ENCODE measurements at regions not wholly inside any gene's neighbourhood (a gene's known extent, or its start where the extent isn't known, plus 50 kb on each side); places are given as distances from the start of the nearest gene placed in this dataset.

DNA sequence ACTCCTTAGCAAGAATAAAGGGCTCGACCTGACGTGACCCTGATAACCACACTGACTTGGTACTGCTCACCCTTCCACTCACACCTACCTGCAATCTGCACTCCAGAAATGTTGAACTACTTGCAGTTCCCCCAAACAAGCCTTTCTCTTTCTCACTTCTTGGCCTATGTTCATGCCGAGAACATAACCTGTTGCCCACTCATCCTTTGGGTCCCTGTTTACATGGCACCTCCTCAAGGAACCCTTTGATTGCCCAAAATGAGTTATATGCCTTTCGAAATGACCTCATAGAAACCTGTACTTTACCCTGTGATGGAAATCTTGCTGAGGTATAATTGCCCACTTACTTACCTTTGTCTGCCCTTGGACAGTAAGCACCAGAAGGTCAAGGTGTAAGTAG lies 96.2 kb downstream of the TMCO5A start:
- intact Hi-C loops (cut with micrococcal nuclease): no loop called here
- RAD21 ChIA-PET (ENCODE audit: low non-redundant PET in 1 of 2, low total read pairs in 2 of 2, uncharacterized antibody in 2 of 2, unreplicated experiment in 2 of 2): no interaction called here

DNA sequence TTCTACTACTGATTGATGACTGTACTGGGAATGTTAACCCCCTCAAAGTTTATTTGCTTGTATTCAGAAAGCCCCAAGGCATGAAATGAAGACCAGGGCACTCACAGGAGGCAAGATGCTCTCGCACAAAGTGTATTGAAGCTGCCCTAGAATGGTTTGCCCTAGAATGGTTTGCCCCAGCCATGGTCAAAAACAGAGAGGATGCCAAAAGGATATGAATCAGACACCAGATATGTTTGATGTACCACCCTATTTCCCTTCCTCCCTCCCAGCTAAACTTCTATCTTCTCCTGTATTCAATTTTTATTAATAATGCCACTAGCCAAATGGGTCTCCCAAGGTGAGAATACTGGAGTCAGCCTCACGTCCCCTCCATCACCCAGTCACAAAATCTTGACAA lies 101.3 kb downstream of the TMCO5A start:
- ChIA-PET POLR2A (no interaction called here), RAD21 (ENCODE audit: low non-redundant PET in 1 of 2, low total read pairs in 2 of 2, uncharacterized antibody in 2 of 2, unreplicated experiment in 2 of 2) (no interaction called here), CTCF (no interaction called here)
- Histone ChIP-seq H3K27ac (ENCODE audit: low read depth, low read length) (no peak overlapping the region), H3K36me3 (ENCODE audit: control insufficient read depth in 1 of 2, insufficient read depth in 2 of 2, low read length in 2 of 2) (no peaks in the 10 kb centered on the region), H3K4me1 (ENCODE audit: control insufficient read depth in 1 of 2, insufficient read depth in 2 of 2, low read length in 2 of 2) (no peaks in the 10 kb centered on the region), H3K9me3 (ENCODE audit: control insufficient read depth in 1 of 2, insufficient read depth in 1 of 2, low read depth in 1 of 2, low read length in 2 of 2) (no peaks in the 10 kb centered on the region), H3K79me2 (ENCODE audit: insufficient read depth, low read length) (no peaks in the 10 kb centered on the region), H2AFZ (ENCODE audit: low read depth, low read length, poor library complexity, severe bottlenecking) (no peak overlapping the region), H3K4me3 (replicated peaks in 1 of 2; ENCODE audit: low read depth in 1 of 2, low read length in 2 of 2) (no peak overlapping the region), H3K27me3 (ENCODE audit: insufficient read depth, low read length) (no peaks in the 10 kb centered on the region), H4K20me1 (ENCODE audit: insufficient read depth) (no peaks in the 10 kb centered on the region), H3K9me2 (ENCODE audit: insufficient read depth) (no peaks in the 10 kb centered on the region), H3K9ac (ENCODE audit: low read length) (no peak overlapping the region), H3K4me2 (ENCODE audit: low read length) (no peak overlapping the region)
- intact Hi-C loops (cut with micrococcal nuclease): no loop called here
- TF ChIP-seq POLR2A (IDR thresholded peaks at IDR 0.05; ENCODE audit: borderline replicate concordance, extremely low read depth, insufficient read depth, insufficient read length) (no peak), POLR2AphosphoS5 (IDR thresholded peaks at IDR 0.05; ENCODE audit: low read depth, low read length) (no peak)
- TF ChIP-seq, protein P1, sequence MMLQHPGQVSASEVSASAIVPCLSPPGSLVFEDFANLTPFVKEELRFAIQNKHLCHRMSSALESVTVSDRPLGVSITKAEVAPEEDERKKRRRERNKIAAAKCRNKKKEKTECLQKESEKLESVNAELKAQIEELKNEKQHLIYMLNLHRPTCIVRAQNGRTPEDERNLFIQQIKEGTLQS (IDR thresholded peaks at IDR 0.05): no peak
- no peak for ATAC-seq
- no TSS peak for BruUV-seq (replicated peaks)
- DNase-seq (ENCODE audit: low read depth, low spot score): no peak

More for the DNA sequence above, 96.2 kb downstream of the TMCO5A start:
- Histone ChIP-seq H3K4me3 (replicated peaks in 1 of 2; ENCODE audit: low read depth in 1 of 2, low read length in 2 of 2) (no peak overlapping the region), H3K27ac (ENCODE audit: low read depth, low read length) (no peak overlapping the region), H3K4me2 (ENCODE audit: low read length) (no peak overlapping the region), H2AFZ (ENCODE audit: low read depth, low read length, poor library complexity, severe bottlenecking) (no peak overlapping the region), H3K9ac (ENCODE audit: low read length) (no peak overlapping the region), H3K36me3 (ENCODE audit: control insufficient read depth in 1 of 2, insufficient read depth in 2 of 2, low read length in 2 of 2) (no peaks in the 10 kb centered on the region), H3K9me2 (ENCODE audit: insufficient read depth) (no peaks in the 10 kb centered on the region), H3K27me3 (ENCODE audit: insufficient read depth, low read length) (no peaks in the 10 kb centered on the region), H4K20me1 (ENCODE audit: insufficient read depth) (no peaks in the 10 kb centered on the region), H3K4me1 (ENCODE audit: control insufficient read depth in 1 of 2, insufficient read depth in 2 of 2, low read length in 2 of 2) (no peaks in the 10 kb centered on the region), H3K9me3 (ENCODE audit: control insufficient read depth in 1 of 2, insufficient read depth in 1 of 2, low read depth in 1 of 2, low read length in 2 of 2) (no peaks in the 10 kb centered on the region), H3K79me2 (ENCODE audit: insufficient read depth, low read length) (no peaks in the 10 kb centered on the region)
- TF ChIP-seq, protein P2, sequence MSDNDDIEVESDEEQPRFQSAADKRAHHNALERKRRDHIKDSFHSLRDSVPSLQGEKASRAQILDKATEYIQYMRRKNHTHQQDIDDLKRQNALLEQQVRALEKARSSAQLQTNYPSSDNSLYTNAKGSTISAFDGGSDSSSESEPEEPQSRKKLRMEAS (IDR thresholded peaks at IDR 0.05): no peak
- no peak for TF ChIP-seq TCF7L2 (IDR thresholded peaks at IDR 0.05; ENCODE audit: borderline replicate concordance, extremely low read depth, insufficient read depth, insufficient read length)
- TF ChIP-seq ZNF274 (IDR thresholded peaks at IDR 0.05; ENCODE audit: low read depth, low read length): no peak
- TF ChIP-seq EZH2phosphoT487 (IDR thresholded peaks at IDR 0.05; ENCODE audit: borderline replicate concordance): no peak
- no peak for TF ChIP-seq SRF (IDR thresholded peaks at IDR 0.05; ENCODE audit: low read depth)
- DNase-seq (ENCODE audit: low read depth, low spot score) (no peak), ATAC-seq (no peak)
- CTCF ChIA-PET: no interaction called here
- BruUV-seq (replicated peaks): no TSS peak
- POLR2A ChIA-PET: no interaction called here

All from HCT116 (cell line).